OCI-LY7 (cell line): ENCODE measurements at regions not wholly inside any gene's neighbourhood (a gene's known extent, or its start where the extent isn't known, plus 50 kb on each side); places are given as distances from the start of the nearest gene placed in this dataset.

Experiments used
- BruUV-seq: library from RNA; stranded (reverse); fragments of 400-500 nt; replicated peaks from 2 replicates; lab custom pipeline; 2021; lab: Mats Ljungman, UMichigan
- CTCF ChIA-PET: fragments of 300-600 bp; sonication (Branson Sonifier 250); formaldehyde crosslinking; loops from one replicate; lab custom pipeline; 2022; ENCODE audit warnings: antibody characterized with exemption; ENCODE audit not compliant: unreplicated experiment; lab: Charles Lee
- POLR2A ChIA-PET: fragments of 300-600 bp; sonication (Branson Sonifier 250); formaldehyde crosslinking; loops from one replicate; lab custom pipeline; 2022; ENCODE audit warnings: antibody characterized with exemption; lab: Charles Lee
- DNase-seq: peaks from one replicate; pipeline ENCODE4 v3.0.0-alpha.2; 2015; ENCODE audit warnings: low spot score
- H2AFZ ChIP-seq: fragments of 200-600 bp; sonication (generic), shearing (Covaris generic); 2 replicates; pipeline ENCODE4 v1.6.1; 2014; ENCODE audit warnings: mild to moderate bottlenecking, antibody characterized with exemption, low read length, moderate library complexity
- H3K27ac ChIP-seq: fragments of 200-600 bp; sonication (generic); 2 replicates; pipeline ENCODE4 v1.5.1; 2014; ENCODE audit warnings: mixed run types, low read depth, mild to moderate bottlenecking, moderate library complexity, low read length, inconsistent platforms; ENCODE audit not compliant: poor library complexity, severe bottlenecking
- H3K36me3 ChIP-seq: fragments of 200-600 bp; sonication (generic); 2 replicates; pipeline ENCODE4 v1.6.1; 2014; ENCODE audit warnings: mild to moderate bottlenecking, antibody characterized with exemption, low read length, moderate library complexity, mixed read lengths; ENCODE audit not compliant: insufficient read depth
- H3K4me1 ChIP-seq: fragments of 200-600 bp; sonication (generic); 2 replicates; pipeline ENCODE4 v1.5.1; 2014; ENCODE audit warnings: mild to moderate bottlenecking, low read length; ENCODE audit not compliant: insufficient read depth, poor library complexity, severe bottlenecking
- H3K4me2 ChIP-seq: fragments of 200-600 bp; sonication (generic); 2 replicates; pipeline ENCODE4 v1.6.1; 2014; ENCODE audit warnings: mild to moderate bottlenecking, low read length
- H3K4me3 ChIP-seq: fragments of 200-600 bp; sonication (generic); 2 replicates; pipeline ENCODE4 v1.5.1; 2014; ENCODE audit warnings: mild to moderate bottlenecking, low read depth, low read length; ENCODE audit not compliant: poor library complexity, severe bottlenecking
- H3K79me2 ChIP-seq: fragments of 200-600 bp; sonication (generic); 2 replicates; pipeline ENCODE4 v1.6.1; 2016; ENCODE audit warnings: low read depth, mild to moderate bottlenecking, low read length, moderate library complexity, mixed read lengths; ENCODE audit not compliant: insufficient read depth
- H3K9me2 ChIP-seq: fragments of 200-600 bp; sonication (generic); 2 replicates; pipeline ENCODE4 v1.6.1; 2016; ENCODE audit warnings: mild to moderate bottlenecking, low read length, mixed read lengths; ENCODE audit not compliant: insufficient read depth
- H3K9me3 ChIP-seq: fragments of 200-600 bp; sonication (generic); 2 replicates; pipeline ENCODE4 v1.6.1; 2014; ENCODE audit warnings: mild to moderate bottlenecking, mixed run types, low read length, mixed read lengths
- H4K20me1 ChIP-seq: fragments of 200-600 bp; sonication (generic); 2 replicates; pipeline ENCODE4 v1.6.1; 2014; ENCODE audit warnings: mild to moderate bottlenecking, antibody characterized with exemption, low read length, moderate library complexity, mixed read lengths; ENCODE audit not compliant: insufficient read depth
- EZH2phosphoT487 ChIP-seq: fragments of 200-600 bp; sonication (generic); IDR thresholded peaks from 2 replicates; pipeline ENCODE4 v1.6.1; 2018; ENCODE audit warnings: low read depth, borderline replicate concordance, mild to moderate bottlenecking, mixed run types, antibody characterized with exemption, low read length, moderate library complexity, mixed read lengths
- intact Hi-C: fragments of 100-400 bp; cut with micrococcal nuclease; formaldehyde crosslinking; loops from one replicate; pipeline ENCODE4 v1.10.0; 2022; ENCODE audit not compliant: unreplicated experiment
- TF ChIP-seq, protein P1 (sequence below): fragments of 200-600 bp; sonication (generic); conservative IDR thresholded peaks from 2 replicates; pipeline ENCODE4 v1.5.1; 2014; ENCODE audit warnings: mild to moderate bottlenecking, antibody characterized with exemption, low read length, moderate library complexity, mixed read lengths

DNA sequence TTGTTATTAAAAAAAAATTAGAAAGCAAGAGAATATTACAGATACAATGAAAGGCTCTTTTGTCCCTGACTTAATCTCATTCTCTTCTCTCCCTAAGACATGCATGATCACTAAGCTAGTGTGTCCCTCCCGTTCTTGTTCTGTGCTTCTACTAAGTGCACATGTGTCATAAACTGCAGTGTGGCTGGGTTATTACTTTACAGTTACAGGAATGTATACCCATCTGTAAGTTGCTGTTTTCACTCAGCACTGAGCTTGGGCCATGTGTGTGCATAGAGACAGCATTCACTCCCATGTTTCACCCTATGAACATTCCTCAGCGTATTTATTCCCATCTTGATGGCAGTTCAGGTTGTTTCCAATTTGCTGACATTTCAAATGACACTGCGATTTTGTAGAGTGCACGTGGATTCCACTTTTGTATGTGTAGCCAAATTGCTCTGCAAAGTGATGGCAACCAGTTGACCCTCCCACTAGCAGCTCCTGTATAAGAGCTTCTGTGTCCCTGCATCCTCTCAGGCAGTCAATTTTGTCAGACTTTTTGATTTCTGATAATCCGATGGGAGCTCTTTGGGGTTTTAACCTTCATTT lies 145.8 kb upstream of the UBE2E1 start:
- CTCF ChIA-PET = interaction anchor here (0.5 to 1.1 kb wide), 4 partner anchors 10 to 274 kb away, joined by 3 to 10 read pairs (median 3); no protein-coding TSS in a partner anchor

DNA sequence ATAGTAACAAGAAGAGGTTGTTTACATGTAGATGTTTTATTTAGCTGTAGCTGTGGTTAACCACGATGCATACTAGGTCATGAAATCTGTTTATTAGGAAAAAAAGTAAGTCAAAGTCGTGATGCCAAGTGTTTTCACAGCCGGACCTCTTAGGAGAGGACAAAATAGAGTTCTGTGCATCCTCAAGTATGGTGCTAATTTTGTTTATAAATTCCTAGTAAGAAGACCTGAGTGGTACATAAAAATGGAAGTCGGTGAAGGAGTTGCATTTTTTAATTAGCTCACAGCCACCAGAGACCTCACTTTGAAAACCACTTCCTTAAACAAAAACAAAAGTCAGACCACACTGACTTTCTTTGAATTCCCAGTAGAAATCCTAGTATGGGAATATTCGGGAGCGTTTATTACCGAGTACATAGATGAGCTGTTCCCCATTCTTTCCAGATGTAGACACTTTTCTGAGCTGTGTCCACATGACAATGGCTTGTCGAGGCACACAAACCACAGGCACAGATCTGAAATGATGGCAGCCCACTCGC lies 143.6 kb upstream of the UBE2E1 start:
- Histone ChIP-seq H3K27ac (peak overlapping the region; percentile 97), H3K9me2 (no peaks in the 10 kb centered on the region), H2AFZ (peak overlapping the region; percentile 79), H4K20me1 (no peaks in the 10 kb centered on the region), H3K4me3 (peak overlapping the region; percentile 1), H3K79me2 (no peaks in the 10 kb centered on the region), H3K4me1 (peaks cover 75% of the 10 kb centered on the region), H3K36me3 (peaks cover 3% of the 10 kb centered on the region), H3K4me2 (peak overlapping the region; percentile 27), H3K9me3 (peaks cover 1% of the 10 kb centered on the region; the same call in 1 of the 2 replicates)
- no peak for TF ChIP-seq EZH2phosphoT487
- TF ChIP-seq, protein P1, sequence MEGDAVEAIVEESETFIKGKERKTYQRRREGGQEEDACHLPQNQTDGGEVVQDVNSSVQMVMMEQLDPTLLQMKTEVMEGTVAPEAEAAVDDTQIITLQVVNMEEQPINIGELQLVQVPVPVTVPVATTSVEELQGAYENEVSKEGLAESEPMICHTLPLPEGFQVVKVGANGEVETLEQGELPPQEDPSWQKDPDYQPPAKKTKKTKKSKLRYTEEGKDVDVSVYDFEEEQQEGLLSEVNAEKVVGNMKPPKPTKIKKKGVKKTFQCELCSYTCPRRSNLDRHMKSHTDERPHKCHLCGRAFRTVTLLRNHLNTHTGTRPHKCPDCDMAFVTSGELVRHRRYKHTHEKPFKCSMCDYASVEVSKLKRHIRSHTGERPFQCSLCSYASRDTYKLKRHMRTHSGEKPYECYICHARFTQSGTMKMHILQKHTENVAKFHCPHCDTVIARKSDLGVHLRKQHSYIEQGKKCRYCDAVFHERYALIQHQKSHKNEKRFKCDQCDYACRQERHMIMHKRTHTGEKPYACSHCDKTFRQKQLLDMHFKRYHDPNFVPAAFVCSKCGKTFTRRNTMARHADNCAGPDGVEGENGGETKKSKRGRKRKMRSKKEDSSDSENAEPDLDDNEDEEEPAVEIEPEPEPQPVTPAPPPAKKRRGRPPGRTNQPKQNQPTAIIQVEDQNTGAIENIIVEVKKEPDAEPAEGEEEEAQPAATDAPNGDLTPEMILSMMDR = no peak
- ChIA-PET CTCF (interaction anchor here (1.4 kb wide), 1 partner anchor 44 kb away, joined by 3 read pairs; no protein-coding TSS in a partner anchor), POLR2A (interaction anchor here (0.6 to 8.4 kb wide), 12 partner anchors 8 to 332 kb away, joined by 3 to 91 read pairs (median 6); no protein-coding TSS in a partner anchor)
- BruUV-seq = no TSS peak
- intact Hi-C loops = no loop called here
- no peak for DNase-seq

More for the DNA sequence above, 145.8 kb upstream of the UBE2E1 start:
- Histone ChIP-seq H3K4me2 (peak overlapping the region; percentile 81), H3K79me2 (no peaks in the 10 kb centered on the region; the same call in 1 of the 2 replicates), H2AFZ (peak overlapping the region; percentile 63; the same call in 1 of the 2 replicates), H3K9me2 (no peaks in the 10 kb centered on the region), H3K9me3 (peaks cover 21% of the 10 kb centered on the region), H3K4me3 (peak overlapping the region; percentile 53), H4K20me1 (no peaks in the 10 kb centered on the region), H3K36me3 (peaks cover 25% of the 10 kb centered on the region), H3K27ac (peak overlapping the region; percentile 97), H3K4me1 (peaks cover 90% of the 10 kb centered on the region)
- intact Hi-C loops = loop anchor here (2.0 kb wide), 4 partner anchors 67 to 271 kb away; no protein-coding TSS in a partner anchor
- no peak for TF ChIP-seq EZH2phosphoT487
- TF ChIP-seq, protein P1 = no peak
- BruUV-seq = no TSS peak
- peak; percentile 52 for DNase-seq
- POLR2A ChIA-PET = interaction anchor here (0.5 to 8.4 kb wide), 27 partner anchors 9 to 495 kb away, joined by 3 to 91 read pairs (median 3); no protein-coding TSS in a partner anchor
